Gastroesophageal sphincter (tissue), 3 donors: ENCODE measurements at regions not wholly inside any gene's neighbourhood (a gene's known extent, or its start where the extent isn't known, plus 50 kb on each side); places are given as distances from the start of the nearest gene placed in this dataset.

Experiments
- CTCF ChIP-seq, 4 experiments: fragments of 200-600 bp in 2 of 4; fragments of 450-650 bp in 2 of 4; sonication (generic) in 1 of 4; IDR thresholded peaks; one replicate each; pipeline ENCODE4 v1.5.1; 2017 to 2019; ENCODE audit warnings: antibody characterized with exemption in 4 of 4, mild to moderate bottlenecking in 2 of 4, moderate library complexity in 2 of 4
- POLR2A ChIP-seq, 2 donors: fragments of 450-650 bp; IDR thresholded peaks; one replicate each; pipeline ENCODE4 v1.6.1; 2017; ENCODE audit warnings: antibody characterized with exemption in 2 of 2, mild to moderate bottlenecking in 2 of 2, moderate library complexity in 1 of 2
- POLR2AphosphoS5 ChIP-seq: sonication (generic); formaldehyde crosslinking; IDR thresholded peaks from one replicate; pipeline ENCODE4 v1.6.1; 2017; ENCODE audit warnings: antibody characterized with exemption

- TF ChIP-seq CTCF (IDR thresholded peaks at IDR 0.05) = no peak
- TF ChIP-seq POLR2A (IDR thresholded peaks at IDR 0.05) = no peak
- TF ChIP-seq POLR2AphosphoS5 = no peak
These were observed 159.7 kb upstream of the ZNF337 start for GRCh38 chr20:25856256-25856884.
